H1 (cell line): ENCODE measurements at regions not wholly inside any gene's neighbourhood (a gene's known extent, or its start where the extent isn't known, plus 50 kb on each side); places are given as distances from the start of the nearest gene placed in this dataset.

Experiments
- CTCF ChIA-PET: fragments of 300-600 bp; sonication (Branson Sonifier 250); formaldehyde crosslinking; loops from one replicate; lab custom pipeline; 2021; ENCODE audit not compliant: partially characterized antibody; lab: Charles Lee
- POLR2A ChIA-PET: fragments of 300-600 bp; sonication (Branson Sonifier 250); formaldehyde crosslinking; loops from one replicate; lab custom pipeline; 2021; ENCODE audit warnings: inconsistent platforms; ENCODE audit not compliant: partially characterized antibody; lab: Charles Lee
- DNase-seq, 2 experiments: peaks; one replicate each; pipeline versions ENCODE4 v3.0.0 to v3.0.0-alpha.2; 2010 to 2022; ENCODE audit warnings: low spot score in 2 of 2, low read depth in 1 of 2, mixed read lengths in 1 of 2
- FAIRE-seq: peaks from 2 replicates; lab custom pipeline; 2011; peaks lifted over from hg19 to GRCh38; lab: Jason Lieb, UNC
- H2AFZ ChIP-seq: 2 replicates; pipeline ENCODE4 v1.8.1; 2012; ENCODE audit warnings: low read length, inconsistent platforms
- H2AK5ac ChIP-seq: 2 replicates; pipeline ENCODE4 v1.6.1; 2013; ENCODE audit warnings: low read depth, low read length
- H2BK120ac ChIP-seq: replicated peaks from 2 replicates; pipeline ENCODE3; 2013; ENCODE audit warnings: low read depth, low read length, inconsistent platforms
- H2BK12ac ChIP-seq: 2 replicates; pipeline ENCODE4 v1.6.1; 2013; ENCODE audit warnings: low read depth, low read length
- H2BK15ac ChIP-seq: 2 replicates; pipeline ENCODE4 v1.6.1; 2013; ENCODE audit warnings: low read length
- H2BK20ac ChIP-seq: 2 replicates; pipeline ENCODE4 v1.6.1; 2013; ENCODE audit warnings: low read length
- H2BK5ac ChIP-seq: 2 replicates; pipeline ENCODE4 v1.6.1; 2013; ENCODE audit warnings: low read depth, low read length
- H3K14ac ChIP-seq: 2 replicates; pipeline ENCODE4 v1.6.1; 2013; ENCODE audit warnings: inconsistent platforms; ENCODE audit not compliant: insufficient read length
- H3K18ac ChIP-seq: 2 replicates; pipeline ENCODE4 v1.6.1; 2013; ENCODE audit warnings: low read length; ENCODE audit errors: extremely low read depth
- H3K23ac ChIP-seq: 2 replicates; pipeline ENCODE4 v1.6.1; 2013; ENCODE audit warnings: inconsistent platforms; ENCODE audit not compliant: insufficient read length
- H3K23me2 ChIP-seq: 2 replicates; pipeline ENCODE4 v1.6.1; 2013; ENCODE audit warnings: low read depth, low read length
- H3K27ac ChIP-seq: 2 replicates; pipeline ENCODE4 v1.6.1; 2011; ENCODE audit warnings: low read depth, low read length, inconsistent platforms
- H3K27me3 ChIP-seq, 4 experiments: replicated peaks in 1 of 4; 1 replicate in 1 of 4; 2 replicates in 3 of 4; pipeline versions ENCODE4 v1.6.1 to v1.8.1; 2011 to 2013; ENCODE audit warnings: low read length in 3 of 4, mild to moderate bottlenecking in 3 of 4, inconsistent platforms in 2 of 4, mixed read lengths in 2 of 4, moderate library complexity in 1 of 4; ENCODE audit not compliant: control insufficient read depth in 3 of 4, insufficient read depth in 3 of 4; ENCODE audit errors: extremely low read depth in 1 of 4
- H3K36me3 ChIP-seq, 4 experiments: 2 replicates each; pipeline versions ENCODE4 v1.6.1 to v1.8.1; 2011 to 2013; ENCODE audit warnings: mild to moderate bottlenecking in 4 of 4, low read length in 3 of 4, moderate library complexity in 2 of 4, control low read depth in 1 of 4, inconsistent platforms in 1 of 4; ENCODE audit not compliant: insufficient read depth in 4 of 4, control insufficient read depth in 2 of 4
- H3K4ac ChIP-seq: replicated peaks from 2 replicates; pipeline ENCODE3; 2013; ENCODE audit warnings: low read length, low read depth, mixed read lengths, inconsistent platforms; ENCODE audit not compliant: insufficient read length
- H3K4me1 ChIP-seq, 4 experiments: replicated peaks in 1 of 4; 1 replicate in 1 of 4; 2 replicates in 3 of 4; pipeline versions ENCODE4 v1.6.1 to v1.8.1; 2011 to 2013; ENCODE audit warnings: low read length in 3 of 4, inconsistent platforms in 2 of 4, mixed read lengths in 1 of 4; ENCODE audit not compliant: insufficient read depth in 4 of 4, control insufficient read depth in 3 of 4
- H3K4me2 ChIP-seq, 2 experiments: 2 replicates each; pipeline versions ENCODE4 v1.6.1 to v1.8.1; 2011 to 2013; ENCODE audit warnings: low read depth in 2 of 2, low read length in 2 of 2, control low read depth in 1 of 2, inconsistent platforms in 1 of 2, mild to moderate bottlenecking in 1 of 2; ENCODE audit not compliant: insufficient read depth in 1 of 2
- H3K4me3 ChIP-seq, 4 experiments: fragments of 200-600, 300-600 bp in 1 of 4; sonication (generic), shearing (Covaris generic), sonication (Bioruptor Twin) in 1 of 4; 2 replicates each; pipeline versions ENCODE4 v1.5.1 to v1.8.1; 2011 to 2016; ENCODE audit warnings: low read length in 4 of 4, low read depth in 3 of 4, control low read depth in 2 of 4, inconsistent platforms in 2 of 4, mild to moderate bottlenecking in 2 of 4, mixed read lengths in 1 of 4, moderate library complexity in 1 of 4; ENCODE audit not compliant: insufficient read depth in 2 of 4; ENCODE audit errors: extremely low read depth in 1 of 4
- H3K56ac ChIP-seq: replicated peaks from 2 replicates; pipeline ENCODE3; 2013; ENCODE audit warnings: low read depth, mild to moderate bottlenecking, mixed read lengths, low read length, inconsistent platforms; ENCODE audit not compliant: insufficient read length
- H3K79me1 ChIP-seq: 2 replicates; pipeline ENCODE4 v1.6.1; 2013; ENCODE audit warnings: low read depth, low read length, control low read depth
- H3K79me2 ChIP-seq, 2 experiments: 2 replicates each; pipeline versions ENCODE4 v1.6.1 to v1.8.1; 2012 to 2013; ENCODE audit warnings: low read length in 2 of 2, mild to moderate bottlenecking in 2 of 2, inconsistent platforms in 1 of 2; ENCODE audit not compliant: insufficient read depth in 2 of 2, control insufficient read depth in 1 of 2
- H3K9ac ChIP-seq, 4 experiments: replicated peaks in 1 of 4; 1 replicate in 1 of 4; 2 replicates in 3 of 4; pipeline versions ENCODE4 v1.6.1 to v1.8.1; 2011 to 2013; ENCODE audit warnings: low read depth in 3 of 4, low read length in 3 of 4, control low read depth in 2 of 4, mild to moderate bottlenecking in 2 of 4, moderate library complexity in 2 of 4, inconsistent platforms in 1 of 4; ENCODE audit errors: extremely low read depth in 1 of 4
- H3K9me3 ChIP-seq, 2 experiments: 2 replicates each; pipeline versions ENCODE4 v1.6.1 to v1.8.1; 2012 to 2013; ENCODE audit warnings: mild to moderate bottlenecking in 2 of 2, moderate library complexity in 2 of 2, control low read depth in 1 of 2, inconsistent platforms in 1 of 2, low read depth in 1 of 2, low read length in 1 of 2, mixed read lengths in 1 of 2; ENCODE audit not compliant: insufficient read depth in 2 of 2
- H4K20me1 ChIP-seq, 2 experiments: replicated peaks in 1 of 2; 2 replicates each; pipeline versions ENCODE3 to v1.8.1; 2011 to 2013; ENCODE audit warnings: inconsistent platforms in 2 of 2, low read length in 2 of 2, mild to moderate bottlenecking in 1 of 2; ENCODE audit not compliant: insufficient read depth in 2 of 2, control insufficient read depth in 1 of 2
- H4K5ac ChIP-seq: 2 replicates; pipeline ENCODE4 v1.6.1; 2013; ENCODE audit warnings: low read length, low read depth, mixed read lengths, inconsistent platforms; ENCODE audit not compliant: insufficient read length
- H4K8ac ChIP-seq: 2 replicates; pipeline ENCODE4 v1.8.0; 2013; ENCODE audit warnings: mild to moderate bottlenecking, moderate library complexity, low read length, inconsistent platforms; ENCODE audit not compliant: insufficient read depth; ENCODE audit errors: extremely low read depth
- H4K91ac ChIP-seq: replicated peaks from 2 replicates; pipeline ENCODE3; 2013; ENCODE audit warnings: low read length, mixed read lengths, inconsistent platforms; ENCODE audit not compliant: insufficient read length
- ASH2L ChIP-seq: fragments of 200-600, 300-600 bp; sonication (generic); IDR thresholded peaks from one replicate; pipeline ENCODE4 v1.7.1; 2017; ENCODE audit warnings: low read length
- BRCA1 ChIP-seq: IDR thresholded peaks from 2 replicates; pipeline ENCODE4 v1.6.1; 2012; ENCODE audit warnings: low read depth, low read length, improper control_type of control experiment
- CTBP2 ChIP-seq: IDR thresholded peaks from 2 replicates; pipeline ENCODE4 v1.7.0; 2011; ENCODE audit warnings: borderline replicate concordance, mild to moderate bottlenecking, moderate library complexity, mixed read lengths, low read length; ENCODE audit not compliant: insufficient read depth, insufficient read length
- EZH2 ChIP-seq: fragments of 200-600 bp; sonication (generic); IDR thresholded peaks from 2 replicates; pipeline ENCODE4 v1.7.1; 2012; ENCODE audit warnings: low read depth, mild to moderate bottlenecking, moderate library complexity, low read length, inconsistent platforms; ENCODE audit not compliant: severe bottlenecking
- FOSL1 ChIP-seq: IDR thresholded peaks from 2 replicates; pipeline ENCODE4 v1.6.1; 2011; ENCODE audit warnings: mild to moderate bottlenecking, low read depth, low read length, moderate library complexity; ENCODE audit not compliant: insufficient read depth
- KDM5A ChIP-seq: fragments of 200-600 bp; IDR thresholded peaks from 2 replicates; pipeline ENCODE4 v1.7.1; 2012; ENCODE audit warnings: mild to moderate bottlenecking, low read length, inconsistent platforms, mixed read lengths
- NANOG ChIP-seq: IDR thresholded peaks from 2 replicates; pipeline ENCODE4 v1.6.1; 2011; ENCODE audit warnings: low read length, low read depth, mild to moderate bottlenecking, inconsistent platforms; ENCODE audit not compliant: insufficient read depth, poor library complexity, severe bottlenecking
- POU5F1 ChIP-seq: IDR thresholded peaks from 2 replicates; pipeline ENCODE4 v1.6.1; 2011; ENCODE audit warnings: low read depth, mild to moderate bottlenecking, low read length, moderate library complexity
- SUZ12 ChIP-seq: fragments of 200-600 bp; sonication (generic); IDR thresholded peaks from 2 replicates; pipeline ENCODE4 v1.6.1; 2012; ENCODE audit warnings: mild to moderate bottlenecking, inconsistent platforms, low read length, moderate library complexity, mixed read lengths
- TAF1 ChIP-seq: IDR thresholded peaks from 2 replicates; pipeline ENCODE4 v1.6.1; 2011; ENCODE audit warnings: mild to moderate bottlenecking, low read depth, low read length
- TBP ChIP-seq: IDR thresholded peaks from 2 replicates; pipeline ENCODE4 v1.6.1; 2011; ENCODE audit warnings: low read depth, low read length, improper control_type of control experiment
- WGBS, 2 experiments: shearing (Covaris generic) in 1 of 2; methylation state at CpG; one replicate each; pipeline versions ENCODE4 v1.1.6 to v1.1.7; 2013 to 2015; ENCODE audit warnings: low lambda C conversion rate in 2 of 2, mixed read lengths in 2 of 2, inconsistent platforms in 1 of 2, low coverage in 1 of 2, missing lambda C conversion rate in 1 of 2; ENCODE audit not compliant: insufficient replicate concordance in 2 of 2, insufficient coverage in 1 of 2, insufficient read length in 1 of 2; ENCODE audit errors: extremely low coverage in 1 of 2, missing lambda C conversion rate in 1 of 2; 5-methylcytosine and 5-hydroxymethylcytosine counted together

- H3K79me1 ChIP-seq = no peaks in the 10 kb centered on the region
- H3K56ac ChIP-seq = no peak overlapping the region
- no peaks in the 10 kb centered on the region for H3K36me3 ChIP-seq
- no peak overlapping the region for H2BK15ac ChIP-seq
- no peak overlapping the region for H3K27ac ChIP-seq
- H2BK5ac ChIP-seq = no peak overlapping the region
- H3K27me3 ChIP-seq = no peaks in the 10 kb centered on the region
- H4K20me1 ChIP-seq = no peaks in the 10 kb centered on the region
- DNase-seq (no peak), FAIRE-seq (no peak)
- H2BK12ac ChIP-seq = no peak overlapping the region
- H2AK5ac ChIP-seq = no peak overlapping the region
- no peak overlapping the region for H2BK120ac ChIP-seq
- no peak overlapping the region for H3K4me2 ChIP-seq
- 0 out of 2 replicates have a peak overlapping the region, but pooled peaks have one; percentile 46 for H2AFZ ChIP-seq
- CTCF ChIA-PET = interaction anchor here (1.1 to 4.5 kb wide), 2 partner anchors 8 to 246 kb away, joined by 3 to 34 read pairs; no protein-coding TSS in a partner anchor
- no peaks in the 10 kb centered on the region for H3K9me3 ChIP-seq
- no peak overlapping the region for H3K23ac ChIP-seq
- H3K79me2 ChIP-seq = no peaks in the 10 kb centered on the region
- H4K91ac ChIP-seq = no peak overlapping the region
- H4K8ac ChIP-seq = no peak overlapping the region
- 97% methylated on average over 3 of the region's 3 CpGs; no CpG with 5 or more reads in 1 of the 2 experiments for WGBS, 2 experiments
- no peak overlapping the region for H3K4ac ChIP-seq
- no peaks in the 10 kb centered on the region for H3K23me2 ChIP-seq
- H2BK20ac ChIP-seq = no peak overlapping the region
- no peak overlapping the region for H4K5ac ChIP-seq
- H3K18ac ChIP-seq = no peak overlapping the region
- POLR2A ChIA-PET = no interaction called here
- no peak overlapping the region for H3K14ac ChIP-seq
- no peak overlapping the region for H3K9ac ChIP-seq
- H3K4me3 ChIP-seq = no peak overlapping the region
- TF ChIP-seq NANOG = no peak
- TF ChIP-seq SUZ12 = no peak
- no peak for TF ChIP-seq EZH2
- no peak for TF ChIP-seq CTBP2
- no peak for TF ChIP-seq BRCA1
- no peak for TF ChIP-seq ASH2L
- TF ChIP-seq TBP = no peak
- no peak for TF ChIP-seq TAF1
- TF ChIP-seq FOSL1 = no peak
- TF ChIP-seq POU5F1 = no peak
- TF ChIP-seq KDM5A = no peak
- H3K4me1 ChIP-seq = peaks cover 0 to 7% (median 3%) of the 10 kb centered on the region in 4 experiments; a peak in 4 of 7 replicates
Observed at GRCh38 chr21:28737674-28738419, 254.8 kb downstream of the LTN1 start.
